SK-N-SH (cell line): ENCODE measurements at regions not wholly inside any gene's neighbourhood (a gene's known extent, or its start where the extent isn't known, plus 50 kb on each side); places are given as distances from the start of the nearest gene placed in this dataset.

Source experiments
- FOXM1 ChIP-seq: IDR thresholded peaks from 2 replicates; pipeline ENCODE4 v1.4.0; 2012; ENCODE audit warnings: low read depth, mild to moderate bottlenecking
- JUND ChIP-seq: IDR thresholded peaks from 2 replicates; pipeline ENCODE4 v1.4.0; 2012
- POLR2AphosphoS5 ChIP-seq: IDR thresholded peaks from 2 replicates; pipeline ENCODE4 v1.6.1; 2012; ENCODE audit warnings: low read depth, low read length
- RAD21 ChIP-seq: IDR thresholded peaks from 2 replicates; pipeline ENCODE4 v1.6.1; 2012; ENCODE audit warnings: mild to moderate bottlenecking, low read length
- REST ChIP-seq: IDR thresholded peaks from 2 replicates; pipeline ENCODE4 v1.6.1; 2012; ENCODE audit warnings: mild to moderate bottlenecking, low read depth, low read length, moderate library complexity
- TEAD4 ChIP-seq: IDR thresholded peaks from 2 replicates; pipeline ENCODE4 v1.4.0; 2012; ENCODE audit warnings: mild to moderate bottlenecking, borderline replicate concordance; ENCODE audit not compliant: insufficient read depth
- TF ChIP-seq, protein P1 (sequence below): fragments of 200-600 bp; sonication (generic); IDR thresholded peaks from 2 replicates; pipeline ENCODE4 v1.6.1; 2017; ENCODE audit warnings: antibody characterized with exemption, mild to moderate bottlenecking, moderate library complexity
- TF ChIP-seq, protein P2 (sequence below): fragments of 150-350 bp; IDR thresholded peaks from 2 replicates; pipeline ENCODE4 v1.6.1; 2017; ENCODE audit warnings: antibody characterized with exemption, low read length, low read depth, borderline replicate concordance

- TF ChIP-seq FOXM1, result no peak
- TF ChIP-seq, protein P1, sequence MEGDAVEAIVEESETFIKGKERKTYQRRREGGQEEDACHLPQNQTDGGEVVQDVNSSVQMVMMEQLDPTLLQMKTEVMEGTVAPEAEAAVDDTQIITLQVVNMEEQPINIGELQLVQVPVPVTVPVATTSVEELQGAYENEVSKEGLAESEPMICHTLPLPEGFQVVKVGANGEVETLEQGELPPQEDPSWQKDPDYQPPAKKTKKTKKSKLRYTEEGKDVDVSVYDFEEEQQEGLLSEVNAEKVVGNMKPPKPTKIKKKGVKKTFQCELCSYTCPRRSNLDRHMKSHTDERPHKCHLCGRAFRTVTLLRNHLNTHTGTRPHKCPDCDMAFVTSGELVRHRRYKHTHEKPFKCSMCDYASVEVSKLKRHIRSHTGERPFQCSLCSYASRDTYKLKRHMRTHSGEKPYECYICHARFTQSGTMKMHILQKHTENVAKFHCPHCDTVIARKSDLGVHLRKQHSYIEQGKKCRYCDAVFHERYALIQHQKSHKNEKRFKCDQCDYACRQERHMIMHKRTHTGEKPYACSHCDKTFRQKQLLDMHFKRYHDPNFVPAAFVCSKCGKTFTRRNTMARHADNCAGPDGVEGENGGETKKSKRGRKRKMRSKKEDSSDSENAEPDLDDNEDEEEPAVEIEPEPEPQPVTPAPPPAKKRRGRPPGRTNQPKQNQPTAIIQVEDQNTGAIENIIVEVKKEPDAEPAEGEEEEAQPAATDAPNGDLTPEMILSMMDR, result no peak
- TF ChIP-seq RAD21, result no peak
- TF ChIP-seq POLR2AphosphoS5, result no peak
- no peak for TF ChIP-seq TEAD4
- no peak for TF ChIP-seq REST
- TF ChIP-seq JUND, result no peak
- TF ChIP-seq, protein P2, sequence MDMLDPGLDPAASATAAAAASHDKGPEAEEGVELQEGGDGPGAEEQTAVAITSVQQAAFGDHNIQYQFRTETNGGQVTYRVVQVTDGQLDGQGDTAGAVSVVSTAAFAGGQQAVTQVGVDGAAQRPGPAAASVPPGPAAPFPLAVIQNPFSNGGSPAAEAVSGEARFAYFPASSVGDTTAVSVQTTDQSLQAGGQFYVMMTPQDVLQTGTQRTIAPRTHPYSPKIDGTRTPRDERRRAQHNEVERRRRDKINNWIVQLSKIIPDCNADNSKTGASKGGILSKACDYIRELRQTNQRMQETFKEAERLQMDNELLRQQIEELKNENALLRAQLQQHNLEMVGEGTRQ, result no peak
Measured at GRCh38 chr11:112623057-112623456, 338.2 kb upstream of the NCAM1 start.
